ENCODE measurements at regions not wholly inside any gene's neighbourhood (a gene's known extent, or its start where the extent isn't known, plus 50 kb on each side); places are given as distances from the start of the nearest gene placed in this dataset.

- Histone ChIP-seq H3K9me3 (no peaks in the 10 kb centered on the region), H3K36me3 (no peaks in the 10 kb centered on the region), H3K27ac (no peak overlapping the region), H3K4me1 (no peaks in the 10 kb centered on the region), H3K27me3 (no peaks in the 10 kb centered on the region), H3K4me3 (no peak overlapping the region)
- intact Hi-C loops (cut with DNase I), result no loop called here
- 89 to 92% methylated on average over 13 of the region's 13 CpGs for WGBS, 2 donors
- no peak for ATAC-seq
- no peak for TF ChIP-seq CTCF (IDR thresholded peaks at IDR 0.05)
- DNase-seq, result no peak
These were observed 438.5 kb downstream of the CCSER2 start for GRCh38 chr10:84766923-84767322.

- DNase-seq (no peak), ATAC-seq (no peak)
- WGBS, 2 donors, result 87 to 93% methylated on average over 4 of the region's 4 CpGs
- no peaks in the 10 kb centered on the region for H3K36me3 ChIP-seq
- H3K9me3 ChIP-seq, result no peaks in the 10 kb centered on the region
- intact Hi-C loops (cut with DNase I), result no loop called here
- H3K27me3 ChIP-seq, result no peaks in the 10 kb centered on the region
- H3K4me1 ChIP-seq, result no peaks in the 10 kb centered on the region
- H3K27ac ChIP-seq, result no peak overlapping the region
- TF ChIP-seq CTCF (IDR thresholded peaks at IDR 0.05), result no peak
- no peak overlapping the region for H3K4me3 ChIP-seq
These were observed 439.7 kb downstream of the CCSER2 start for GRCh38 chr10:84768132-84768531.

- intact Hi-C loops (cut with DNase I), result no loop called here
- H3K27ac ChIP-seq, result no peak overlapping the region
- TF ChIP-seq CTCF (IDR thresholded peaks at IDR 0.05), result no peak
- H3K36me3 ChIP-seq, result no peaks in the 10 kb centered on the region
- H3K4me1 ChIP-seq, result no peaks in the 10 kb centered on the region
- H3K4me3 ChIP-seq, result no peak overlapping the region
- no peaks in the 10 kb centered on the region for H3K27me3 ChIP-seq
- no peaks in the 10 kb centered on the region for H3K9me3 ChIP-seq
- no peak for DNase-seq
- ATAC-seq, result no peak
These were observed 442.4 kb downstream of the CCSER2 start for GRCh38 chr10:84770824-84771223.

GRCh38 chr10:84783386-84783785, 455.0 kb downstream of the CCSER2 start:
- intact Hi-C loops (cut with DNase I), result loop anchor here in 6 of 10 donors (5.0 to 10.0 kb wide), 3 partner anchors 59 to 1591 kb away; no protein-coding TSS in a partner anchor
- no peaks in the 10 kb centered on the region for H3K36me3 ChIP-seq
- no peak overlapping the region for H3K4me3 ChIP-seq
- 0 to 2% methylated on average over 1 of the region's 1 CpG for WGBS, 2 donors
- no peaks in the 10 kb centered on the region for H3K4me1 ChIP-seq
- DNase-seq (peak in 1 of 2 donors; percentile 15), ATAC-seq (peak in 5 of 8 donors; percentile 70 to 79 (median 74))
- no peaks in the 10 kb centered on the region for H3K27me3 ChIP-seq
- no peak overlapping the region for H3K27ac ChIP-seq
- no peaks in the 10 kb centered on the region for H3K9me3 ChIP-seq
- peak; percentile 32 to 64 (median 57) for TF ChIP-seq CTCF (IDR thresholded peaks at IDR 0.05)
